ENCODE measurements at regions not wholly inside any gene's neighbourhood (a gene's known extent, or its start where the extent isn't known, plus 50 kb on each side); places are given as distances from the start of the nearest gene placed in this dataset.
"Not testable (repeated sequence)": the region's sequence is repeated elsewhere in the genome, so short reads cannot be mapped to it uniquely, and the experiment has no call there.

GRCh38 chr2:223169830-223170605 lies 118.0 kb downstream of the KCNE4 start:
- no peak for DNase-seq (ENCODE audit: low spot score)
- intact Hi-C loops (cut with DNase I): no loop called here

- intact Hi-C loops (cut with DNase I): no loop called here
- no peak for DNase-seq (ENCODE audit: low spot score)
These were observed 125.0 kb downstream of the KCNE4 start for GRCh38 chr2:223176970-223177369.

- intact Hi-C loops (cut with DNase I): no loop called here
- DNase-seq (ENCODE audit: low spot score): no peak
These were observed 128.5 kb downstream of the KCNE4 start for GRCh38 chr2:223180463-223180862.

DNA sequence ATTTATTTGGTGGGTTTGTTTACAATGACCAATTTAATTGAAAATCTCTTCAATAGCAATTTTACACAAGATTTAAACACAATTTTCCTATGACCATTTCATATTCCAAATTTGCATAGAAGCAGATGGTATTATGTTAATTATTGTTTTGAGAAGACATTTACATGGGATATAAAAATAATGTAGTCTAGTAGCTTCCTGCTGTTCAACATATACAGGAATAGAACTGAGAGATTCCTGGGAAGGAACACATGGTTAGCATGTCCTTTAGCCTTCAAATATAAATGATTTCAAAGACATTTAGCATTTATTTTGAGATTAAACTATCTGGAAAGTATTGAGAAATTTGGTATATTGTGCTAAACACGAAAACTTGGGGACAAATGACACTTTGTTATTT lies 129.6 kb downstream of the KCNE4 start:
- intact Hi-C loops (cut with DNase I): no loop called here
- no peak for DNase-seq (ENCODE audit: low spot score)

DNA sequence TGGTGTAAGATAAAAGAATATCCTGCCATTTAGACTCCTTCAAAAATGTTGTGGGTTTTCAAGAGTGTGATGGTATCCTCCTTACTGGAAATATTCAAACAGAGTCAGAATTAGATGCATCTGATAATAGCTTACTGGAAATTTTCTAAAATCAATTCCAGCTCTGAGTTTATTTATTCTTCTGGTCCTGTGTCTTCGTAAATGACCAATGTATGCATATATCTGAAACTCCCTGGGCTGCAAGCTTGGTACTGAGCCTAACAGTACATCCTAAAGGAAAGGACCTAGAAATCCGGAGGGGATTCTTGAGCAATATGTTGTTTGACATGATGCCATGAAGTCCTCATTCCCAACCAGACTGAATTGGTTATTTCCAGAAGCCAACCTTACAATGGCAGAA lies 130.4 kb downstream of the KCNE4 start:
- no peak for DNase-seq (ENCODE audit: low spot score)
- intact Hi-C loops (cut with DNase I): no loop called here

- no peak for DNase-seq (ENCODE audit: low spot score)
- intact Hi-C loops (cut with DNase I): no loop called here
These were observed 133.6 kb downstream of the KCNE4 start for GRCh38 chr2:223185638-223186037.

DNA sequence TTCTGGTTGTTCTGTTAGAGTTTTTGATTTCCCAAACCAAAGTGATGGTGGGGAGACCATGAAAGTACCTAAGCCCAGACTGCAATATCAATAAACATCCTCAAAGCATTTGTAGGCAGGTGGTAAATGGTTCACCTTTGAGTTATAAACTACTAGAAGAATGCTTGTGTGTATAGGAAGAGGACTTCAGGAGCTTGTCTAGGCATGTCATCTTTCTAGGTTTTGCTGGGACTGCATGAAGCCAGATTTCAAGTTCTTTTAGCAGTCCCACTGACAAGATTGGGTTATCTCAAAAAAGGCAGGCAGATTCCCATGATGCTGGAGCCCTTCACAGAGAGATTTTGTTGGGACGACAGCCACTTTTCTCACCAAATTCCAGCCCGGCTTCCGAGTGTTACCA lies 135.3 kb downstream of the KCNE4 start:
- intact Hi-C loops (cut with DNase I): no loop called here
- DNase-seq (ENCODE audit: low spot score): no peak

DNA sequence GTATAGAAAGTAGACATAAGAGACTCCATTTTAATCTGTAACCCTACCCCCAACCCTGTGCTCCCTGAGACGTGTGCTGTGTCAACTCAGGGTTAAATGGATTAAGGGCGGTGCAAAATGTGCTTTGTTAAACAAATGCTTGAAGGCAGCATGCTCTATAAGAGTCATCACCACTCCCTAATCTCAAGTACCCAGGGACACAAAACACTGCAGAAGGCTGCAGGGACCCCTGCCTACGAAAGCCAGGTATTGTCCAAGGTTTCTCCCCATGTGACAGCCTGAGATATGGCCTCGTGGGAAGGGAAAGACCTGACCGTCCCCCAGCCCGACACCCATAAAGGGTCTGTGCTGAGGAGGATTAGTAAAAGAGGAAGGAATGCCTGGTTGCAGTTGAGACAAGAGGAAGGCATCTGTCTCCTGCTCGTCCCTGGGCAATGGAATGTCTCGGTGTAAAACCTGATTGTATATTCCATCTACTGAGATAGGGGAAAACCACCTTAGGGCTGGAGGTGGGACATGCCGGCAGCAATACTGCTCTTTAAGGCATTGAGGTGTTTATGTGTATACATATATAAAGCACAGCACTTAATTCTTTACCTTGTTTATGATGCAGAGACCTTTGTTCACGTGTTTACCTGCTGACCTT lies 138.7 kb downstream of the KCNE4 start:
- DNase-seq (ENCODE audit: low spot score); intact Hi-C loops (cut with DNase I): not testable (repeated sequence)

GRCh38 chr2:223196331-223196730 lies 144.3 kb downstream of the KCNE4 start:
- no peak for DNase-seq (ENCODE audit: low spot score)
- intact Hi-C loops (cut with DNase I): no loop called here

GRCh38 chr2:223197046-223197445 lies 145.1 kb downstream of the KCNE4 start:
- intact Hi-C loops (cut with DNase I): no loop called here
- DNase-seq (ENCODE audit: low spot score): no peak

GRCh38 chr2:223199531-223200515 lies 147.8 kb downstream of the KCNE4 start:
- intact Hi-C loops (cut with DNase I): no loop called here
- no peak for DNase-seq (ENCODE audit: low spot score)

GRCh38 chr2:223203971-223204929 lies 152.3 kb downstream of the KCNE4 start:
- intact Hi-C loops (cut with DNase I): no loop called here
- no peak for DNase-seq (ENCODE audit: low spot score)

GRCh38 chr2:223210489-223210888 lies 158.5 kb downstream of the KCNE4 start:
- intact Hi-C loops (cut with DNase I): no loop called here

GRCh38 chr2:223214394-223215253 lies 162.6 kb downstream of the KCNE4 start:
- DNase-seq (ENCODE audit: low spot score): no peak
- intact Hi-C loops (cut with DNase I): no loop called here

More at GRCh38 chr2:223210489-223210888, 158.5 kb downstream of the KCNE4 start:
- DNase-seq (ENCODE audit: low spot score): no peak

- intact Hi-C loops (cut with DNase I): no loop called here
- DNase-seq (ENCODE audit: low spot score): no peak
These were observed 163.2 kb downstream of the KCNE4 start for GRCh38 chr2:223215254-223215516.

- DNase-seq (ENCODE audit: low spot score): no peak
- intact Hi-C loops (cut with DNase I): no loop called here
These were observed 165.4 kb downstream of the KCNE4 start for GRCh38 chr2:223217373-223217772.

DNA sequence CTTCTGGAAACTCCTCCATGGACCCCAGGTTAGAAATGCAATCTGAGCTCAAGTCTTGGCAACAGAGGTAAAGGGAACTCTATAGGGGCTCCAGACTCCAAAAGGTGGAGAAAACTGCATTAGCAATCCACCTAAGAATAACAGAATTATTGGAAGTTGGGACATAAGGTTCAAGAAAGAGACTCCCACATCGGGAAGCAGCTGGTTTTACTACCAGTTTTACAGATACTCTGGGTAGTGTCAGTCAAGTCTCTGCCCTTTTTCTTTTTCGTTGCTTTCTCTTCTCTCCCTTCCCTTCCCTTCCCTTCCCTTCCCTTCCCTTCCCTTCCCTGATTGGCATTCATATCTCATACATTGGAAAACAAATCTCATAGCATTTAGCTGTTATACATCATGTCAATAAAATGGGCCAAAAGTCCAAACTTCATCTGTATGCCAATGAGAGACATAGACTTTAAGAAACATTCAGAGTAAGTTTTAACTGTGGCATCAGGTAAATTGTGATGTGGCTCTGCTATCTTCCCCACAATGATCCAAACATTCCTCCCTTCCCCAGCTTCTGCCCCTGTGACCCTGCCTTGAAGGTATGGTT lies 166.7 kb downstream of the KCNE4 start:
- intact Hi-C loops (cut with DNase I): no loop called here
- DNase-seq (ENCODE audit: low spot score): no peak

Measured in cardiac septum (tissue), 1 donor.